Fibroblast of skin of abdomen (primary cell): ENCODE measurements at regions not wholly inside any gene's neighbourhood (a gene's known extent, or its start where the extent isn't known, plus 50 kb on each side); places are given as distances from the start of the nearest gene placed in this dataset.
"Not testable (repeated sequence)": the region's sequence is repeated elsewhere in the genome, so short reads cannot be mapped to it uniquely, and the experiment has no call there.

ENCODE experiments used
- DNase-seq: peaks from one replicate; pipeline ENCODE4 v3.0.0-alpha.2; 2013

DNA sequence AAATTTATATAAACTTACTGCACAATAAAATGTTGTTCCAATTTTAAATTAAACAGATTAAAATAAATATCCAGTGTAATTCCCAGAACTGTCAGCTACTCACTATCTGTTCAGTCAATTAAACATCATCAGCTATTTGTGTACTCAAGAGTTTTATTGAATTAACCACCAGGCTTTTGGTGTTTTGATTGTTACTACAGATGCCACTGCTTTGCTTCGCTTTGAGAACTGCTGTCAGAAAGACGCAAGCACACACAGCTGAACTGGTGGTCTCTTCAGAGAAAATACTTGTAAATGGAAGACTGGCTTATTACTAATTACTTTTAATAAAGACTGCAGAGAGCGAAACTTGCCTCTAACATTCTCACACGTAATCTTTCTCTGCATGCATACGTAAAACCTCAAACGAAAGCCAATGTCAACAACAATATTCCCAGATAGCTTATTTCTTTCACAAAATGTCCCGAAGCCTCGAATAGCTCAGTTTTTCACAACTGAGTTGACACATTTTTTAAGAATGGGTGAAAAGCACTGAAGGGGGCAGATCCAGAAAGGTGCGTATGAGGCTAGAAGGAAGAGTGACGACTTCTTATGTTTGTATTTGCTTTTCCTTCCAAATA is 259.6 kb upstream of the RPS23 start:
- no peak for DNase-seq

- DNase-seq = peak; percentile 52
Observed at GRCh38 chr5:82534986-82535385, 256.8 kb upstream of the RPS23 start.

- not testable (repeated sequence) for DNase-seq
Observed at GRCh38 chr5:82532075-82532474, 253.9 kb upstream of the RPS23 start.

DNA sequence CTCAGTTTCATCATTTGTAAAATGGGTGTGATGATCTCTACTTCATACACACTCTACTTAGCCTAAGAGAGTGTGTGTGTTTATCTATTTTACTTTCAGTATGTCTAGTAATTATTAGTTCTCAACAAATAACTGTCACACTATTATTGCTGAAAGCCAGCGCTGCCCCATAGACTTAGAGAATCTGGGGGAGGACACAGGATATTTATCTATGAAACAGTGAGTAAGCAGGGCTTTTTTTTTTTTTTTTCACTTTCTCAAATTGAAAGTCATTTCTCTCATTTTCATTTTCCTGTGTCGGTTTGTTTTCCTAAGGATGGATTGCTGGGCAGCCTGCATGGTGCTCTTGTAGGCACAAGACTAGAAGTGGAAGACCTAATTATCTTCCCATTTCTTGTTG is 248.4 kb upstream of the RPS23 start:
- no peak for DNase-seq

GRCh38 chr5:82525626-82526025 is 247.5 kb upstream of the RPS23 start:
- DNase-seq = no peak

GRCh38 chr5:82523633-82524032 is 245.5 kb upstream of the RPS23 start:
- DNase-seq = no peak

DNA sequence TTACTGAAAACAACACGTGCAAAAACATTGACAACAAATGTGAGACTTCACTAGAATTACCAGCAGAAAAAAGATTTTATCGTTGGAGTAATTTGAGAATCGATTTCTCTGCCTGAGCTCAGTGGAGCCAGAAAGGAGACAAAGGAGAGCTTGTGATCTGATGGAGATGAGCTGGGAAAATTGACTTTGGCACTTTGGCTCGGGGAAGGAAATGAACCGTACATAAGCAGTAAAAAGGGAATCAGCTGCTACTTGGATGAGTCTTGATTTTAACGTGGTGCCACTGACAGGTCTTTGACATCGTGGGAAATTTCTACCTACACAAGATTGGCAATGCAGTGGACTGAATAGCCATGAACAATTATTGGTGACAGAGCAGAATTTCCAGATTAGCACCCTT is 244.7 kb upstream of the RPS23 start:
- DNase-seq = no peak

GRCh38 chr5:82521431-82522051 is 243.4 kb upstream of the RPS23 start:
- DNase-seq = no peak

GRCh38 chr5:82519558-82519957 is 241.4 kb upstream of the RPS23 start:
- DNase-seq = no peak

- no peak for DNase-seq
Observed at GRCh38 chr5:82517544-82518075, 239.5 kb upstream of the RPS23 start.

- no peak for DNase-seq
Observed at GRCh38 chr5:82513738-82514137, 235.6 kb upstream of the RPS23 start.

DNA sequence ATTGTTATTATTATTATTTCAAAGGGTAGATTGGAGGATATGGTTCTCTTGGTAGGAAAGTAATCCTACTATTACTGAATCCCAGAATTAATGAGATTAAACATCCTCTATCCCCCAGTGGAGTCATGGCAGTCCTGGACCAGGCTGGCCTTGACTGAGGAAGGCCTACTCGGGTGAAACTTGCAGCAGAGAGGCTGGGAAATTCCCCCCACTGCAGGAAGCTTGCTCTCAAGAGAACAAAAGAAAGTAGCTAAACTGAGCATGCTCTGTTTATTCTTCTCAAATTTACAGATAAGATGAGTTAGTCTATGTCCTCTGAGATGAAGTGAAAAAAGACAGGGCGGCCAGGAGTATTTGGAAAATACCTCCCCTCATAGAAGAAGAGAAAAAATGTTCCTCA is 233.9 kb upstream of the RPS23 start:
- DNase-seq = no peak

DNA sequence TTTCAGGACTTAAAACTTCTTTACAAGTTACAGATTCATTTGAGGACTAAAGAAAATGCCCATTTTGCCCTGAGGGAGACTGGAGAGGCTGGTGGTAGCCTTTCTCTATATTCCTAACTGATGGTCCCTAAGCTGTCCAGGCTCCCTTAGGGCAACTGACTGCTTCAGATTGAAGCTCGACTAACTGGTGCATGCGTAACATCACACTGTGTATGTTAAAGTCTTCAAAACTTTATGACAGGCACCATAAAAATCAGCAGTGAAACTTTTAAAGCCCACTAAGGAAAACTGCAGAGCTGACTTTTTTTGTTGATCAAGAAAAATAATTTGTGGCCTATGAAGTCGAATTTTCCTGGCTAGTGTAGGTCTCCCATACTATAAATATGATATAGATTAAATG is 233.0 kb upstream of the RPS23 start:
- no peak for DNase-seq

DNA sequence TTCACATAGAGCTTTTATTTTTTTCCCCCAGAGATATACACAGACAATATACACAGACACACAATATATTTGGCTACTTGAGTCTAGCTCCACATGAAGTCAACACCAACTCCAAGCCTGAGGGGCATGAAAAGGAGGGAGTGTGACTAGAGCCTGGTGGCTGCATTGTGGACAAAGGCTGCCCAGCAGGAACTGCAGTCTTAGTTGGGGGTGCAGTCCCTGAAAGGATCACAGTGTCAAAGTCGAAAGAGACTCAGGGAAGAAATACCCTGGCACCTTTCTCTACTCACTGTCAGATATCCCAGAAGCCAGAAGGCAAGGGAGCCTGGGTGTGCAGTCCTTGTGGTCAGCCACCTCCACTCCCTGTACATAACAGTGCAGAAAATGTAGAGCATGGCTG is 231.6 kb upstream of the RPS23 start:
- DNase-seq = no peak

- DNase-seq = not testable (repeated sequence)
Observed at GRCh38 chr5:82506390-82506789, 228.2 kb upstream of the RPS23 start.

- no peak for DNase-seq
Observed at GRCh38 chr5:82499725-82500244, 221.6 kb upstream of the RPS23 start.

GRCh38 chr5:82497242-82497641 is 219.1 kb upstream of the RPS23 start:
- DNase-seq = no peak

GRCh38 chr5:82494942-82495341 is 216.8 kb upstream of the RPS23 start:
- no peak for DNase-seq

DNA sequence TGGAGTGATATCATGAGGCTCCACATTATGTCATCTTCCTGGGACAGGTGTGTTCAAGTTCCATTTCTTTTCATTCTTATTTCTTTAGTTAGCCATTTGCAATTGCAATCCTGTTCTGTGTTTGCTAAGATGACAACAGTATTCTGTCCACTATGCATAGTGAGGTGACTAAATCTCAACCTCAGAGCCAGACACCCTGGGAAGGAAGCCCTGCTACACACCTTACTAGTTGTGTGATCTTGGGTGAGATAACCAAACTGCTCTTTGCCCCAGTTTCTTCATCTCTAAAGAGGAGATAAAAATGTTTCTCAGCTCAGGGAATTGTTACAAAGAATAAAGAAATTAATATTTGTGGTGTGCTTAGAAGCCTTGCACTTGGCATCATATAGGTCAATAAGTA is 215.1 kb upstream of the RPS23 start:
- no peak for DNase-seq

- DNase-seq = no peak
Observed at GRCh38 chr5:82491397-82491796, 213.2 kb upstream of the RPS23 start.

DNA sequence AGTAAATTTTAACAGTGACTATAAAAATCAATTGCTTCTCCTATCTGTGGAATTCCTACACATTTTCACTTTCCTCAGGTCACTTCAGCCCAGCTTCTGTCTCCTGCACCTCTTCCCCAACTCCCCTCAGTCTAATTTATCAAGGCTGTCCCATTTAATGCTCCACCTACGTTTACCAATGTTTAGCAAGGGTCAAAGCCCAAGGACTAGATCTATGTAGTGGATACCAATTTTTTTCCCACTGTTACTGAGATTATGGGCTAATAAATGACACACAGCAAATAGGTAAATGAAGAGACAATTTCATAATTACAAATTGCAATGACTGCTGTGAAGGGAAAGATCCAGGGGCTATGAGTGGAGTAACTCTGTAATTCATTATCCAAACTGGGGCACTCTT is 211.5 kb upstream of the RPS23 start:
- DNase-seq = no peak

- no peak for DNase-seq
Observed at GRCh38 chr5:82487131-82487530, 209.0 kb upstream of the RPS23 start.

GRCh38 chr5:82480331-82480730 is 202.2 kb upstream of the RPS23 start:
- peak; percentile 4 for DNase-seq

DNA sequence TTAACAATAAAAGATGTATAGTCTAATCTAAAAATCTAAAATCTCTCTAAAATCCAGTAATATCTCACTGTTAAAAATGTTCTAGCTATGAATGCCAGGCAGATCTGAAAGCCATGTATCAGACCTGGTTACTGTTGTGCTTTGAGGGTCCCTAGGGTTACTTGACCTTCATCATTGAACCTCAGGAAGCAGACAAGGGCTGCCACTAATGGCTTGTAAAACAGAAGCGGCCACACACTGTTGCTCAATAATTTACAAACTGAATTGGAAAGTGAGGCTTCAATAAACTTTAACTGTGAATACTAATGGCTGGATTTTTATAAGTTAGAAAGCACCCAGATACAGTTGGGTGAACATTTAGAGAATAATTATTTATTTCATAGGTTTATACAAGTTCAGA is 198.0 kb upstream of the RPS23 start:
- DNase-seq = no peak
